Medulla oblongata (tissue), 1 donor: ENCODE measurements at regions not wholly inside any gene's neighbourhood (a gene's known extent, or its start where the extent isn't known, plus 50 kb on each side); places are given as distances from the start of the nearest gene placed in this dataset.
"Not testable (repeated sequence)": the region's sequence is repeated elsewhere in the genome, so short reads cannot be mapped to it uniquely, and the experiment has no call there.

Source experiments
- DNase-seq: peaks from one replicate; pipeline ENCODE4 v3.0.0-alpha.2; 2015; ENCODE audit errors: extremely low spot score

DNA sequence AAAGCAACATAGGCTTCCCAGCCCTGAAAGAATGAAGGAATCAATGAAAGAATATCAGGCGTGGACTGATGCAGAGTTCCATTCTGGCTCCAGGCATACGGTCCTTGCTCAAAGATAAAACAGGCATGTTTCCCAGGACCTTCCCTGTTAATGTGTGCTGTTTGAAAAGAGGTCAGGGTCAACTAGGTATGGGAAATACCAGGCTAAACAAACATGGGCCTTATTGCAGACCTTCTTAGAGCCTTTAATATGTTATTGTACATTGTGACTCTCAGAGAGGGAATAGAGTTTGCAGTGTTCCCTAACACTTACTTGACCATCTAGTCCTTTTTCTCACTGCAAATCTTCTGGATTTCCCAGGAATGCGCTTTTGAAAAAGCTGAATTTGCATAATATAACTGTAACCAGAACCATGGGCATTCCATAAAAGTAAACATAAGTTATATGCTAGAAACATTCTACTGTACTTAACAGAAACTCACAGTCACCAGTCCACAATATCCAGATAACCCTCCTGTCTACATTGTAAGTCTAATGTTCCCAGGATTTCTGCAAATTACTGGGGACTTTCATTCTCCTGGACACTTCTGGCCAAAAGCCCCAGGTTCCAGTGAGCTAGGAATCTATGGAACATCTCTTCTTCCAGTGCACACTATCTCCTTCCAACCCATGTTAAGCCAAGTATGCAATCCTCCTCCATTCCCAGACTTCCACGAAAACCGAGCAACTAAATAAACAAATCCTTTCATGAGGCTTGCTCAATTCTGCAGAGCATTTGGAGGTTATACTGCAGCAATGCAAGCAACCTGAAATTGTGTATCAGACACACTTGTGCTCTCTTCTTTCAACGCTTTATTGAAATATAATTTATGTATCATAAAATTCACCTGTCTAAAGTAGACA is 486.6 kb downstream of the SETD4 start:
- no peak for DNase-seq

GRCh38 chr21:35571910-35572309 is 488.4 kb downstream of the SETD4 start:
- no peak for DNase-seq

DNA sequence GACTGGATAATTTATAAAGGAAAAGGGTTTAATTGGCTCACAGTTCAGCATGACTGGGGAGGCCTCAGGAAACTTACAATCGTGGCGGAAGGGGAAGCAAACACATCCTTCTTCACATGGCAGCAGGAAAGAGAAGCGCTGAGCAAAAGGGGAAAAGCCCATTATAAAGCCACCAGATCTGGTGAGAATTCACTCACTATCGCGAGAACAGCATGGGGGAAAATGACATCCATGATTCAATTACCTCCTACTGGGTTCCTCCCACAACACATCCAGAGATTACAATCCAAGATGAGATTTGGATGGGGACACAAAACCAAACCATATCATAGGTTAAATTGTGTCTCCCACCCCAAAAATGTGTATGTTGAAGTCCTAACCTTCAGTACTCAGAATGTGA is 491.7 kb downstream of the SETD4 start:
- DNase-seq = no peak

DNA sequence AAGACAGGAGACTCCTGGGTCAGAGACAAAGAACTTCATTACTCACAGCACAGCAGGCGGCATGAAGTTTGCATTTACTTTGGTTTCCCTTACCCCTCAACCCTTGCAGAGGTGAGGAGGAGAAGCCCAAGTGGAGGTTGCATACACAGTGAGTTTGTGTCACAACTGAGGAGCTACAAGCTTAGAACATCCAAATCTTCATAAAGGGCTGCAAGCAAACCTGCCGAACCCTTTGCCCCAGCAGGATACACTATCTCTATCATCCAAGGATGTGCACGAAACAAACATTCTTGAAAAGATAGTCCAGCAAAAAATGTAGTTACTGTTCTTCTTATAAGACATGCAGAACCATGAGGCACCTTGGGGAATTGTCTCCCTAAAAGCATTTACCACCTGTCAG is 493.5 kb downstream of the SETD4 start:
- DNase-seq = no peak

- DNase-seq = peak; percentile 5
Observed at GRCh38 chr21:35565204-35565611, 495.1 kb downstream of the SETD4 start.

DNA sequence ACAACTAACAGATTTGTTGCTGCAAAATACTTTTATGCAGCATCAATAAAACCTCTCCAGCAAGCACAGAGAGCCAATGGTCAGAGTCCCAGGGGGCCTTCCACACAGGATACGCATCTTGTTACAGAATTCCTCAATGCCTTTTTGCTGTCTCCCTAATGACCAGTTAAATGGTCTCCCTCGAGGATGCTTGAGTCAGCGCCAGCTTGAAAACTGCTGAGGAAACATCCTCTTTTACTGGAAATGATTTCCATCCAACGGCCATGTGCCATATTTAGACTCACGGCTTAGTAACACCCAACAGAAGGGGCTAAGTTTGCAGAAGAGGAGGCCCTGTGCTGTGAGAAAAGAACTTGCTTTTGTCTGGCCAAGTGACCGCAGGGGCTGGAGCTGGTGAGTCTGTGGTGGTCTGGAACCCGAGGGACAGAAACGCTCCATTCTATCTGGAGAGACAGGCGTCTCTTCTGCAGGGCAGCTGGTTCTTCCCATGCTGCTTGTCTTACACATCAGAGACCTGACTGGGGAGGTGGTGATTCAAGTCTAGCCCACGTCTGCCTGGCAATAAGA is 496.4 kb downstream of the SETD4 start:
- DNase-seq = peak; percentile 30

DNA sequence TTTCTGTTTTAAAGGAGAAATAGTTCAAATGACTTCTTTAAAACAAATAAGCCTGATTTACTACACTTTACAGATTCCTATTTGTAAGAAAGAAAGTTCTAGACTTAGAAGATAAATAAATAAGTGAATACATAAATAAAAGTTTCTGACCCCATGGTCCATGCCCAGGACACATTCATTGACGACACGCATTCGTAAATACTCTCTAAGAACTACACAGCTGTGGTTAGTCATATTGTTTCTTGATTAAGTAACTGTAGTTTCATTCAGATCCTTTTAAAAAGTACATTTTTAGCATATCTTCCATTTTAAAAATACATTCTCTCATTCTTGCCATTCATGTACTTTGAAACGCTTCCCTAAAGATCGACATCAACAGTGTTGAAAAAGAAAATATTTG is 497.4 kb downstream of the SETD4 start:
- no peak for DNase-seq

DNA sequence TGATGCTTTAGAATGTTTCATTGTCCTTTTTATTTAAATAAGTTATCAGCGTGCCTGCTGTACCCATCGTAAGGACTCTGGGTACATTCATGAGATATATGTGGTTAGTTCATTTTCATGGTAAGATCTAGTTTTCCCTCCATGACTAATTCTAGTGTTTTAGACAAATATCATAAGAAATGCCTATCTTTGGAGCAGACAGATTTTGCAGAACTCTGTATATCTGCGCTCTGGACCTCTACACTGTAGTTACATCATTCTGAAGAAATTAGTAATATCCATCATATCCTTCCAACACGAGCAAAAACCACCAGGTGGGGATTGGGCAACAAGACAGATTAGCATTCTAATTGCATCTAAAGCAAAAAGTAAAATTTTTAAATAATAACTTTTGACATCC is 499.2 kb downstream of the SETD4 start:
- no peak for DNase-seq

DNA sequence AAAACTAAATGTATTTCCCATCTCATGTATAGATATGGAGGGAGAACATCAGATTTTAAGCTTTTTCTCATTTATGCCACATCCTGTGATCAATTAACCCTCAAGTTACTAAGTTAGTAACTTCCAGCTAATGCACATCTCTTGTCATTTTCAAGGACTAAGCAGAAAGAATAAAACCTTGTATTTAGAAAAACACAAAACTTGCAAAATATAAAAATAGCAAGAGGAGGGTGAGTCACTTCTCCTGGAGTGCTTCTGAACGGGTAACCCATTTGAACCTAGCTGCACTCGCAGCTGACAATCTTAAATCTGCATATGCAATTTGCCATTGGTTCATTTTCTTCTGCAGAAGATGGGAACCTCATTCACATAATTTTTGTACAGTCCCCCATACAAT is 500.5 kb downstream of the SETD4 start:
- no peak for DNase-seq

DNA sequence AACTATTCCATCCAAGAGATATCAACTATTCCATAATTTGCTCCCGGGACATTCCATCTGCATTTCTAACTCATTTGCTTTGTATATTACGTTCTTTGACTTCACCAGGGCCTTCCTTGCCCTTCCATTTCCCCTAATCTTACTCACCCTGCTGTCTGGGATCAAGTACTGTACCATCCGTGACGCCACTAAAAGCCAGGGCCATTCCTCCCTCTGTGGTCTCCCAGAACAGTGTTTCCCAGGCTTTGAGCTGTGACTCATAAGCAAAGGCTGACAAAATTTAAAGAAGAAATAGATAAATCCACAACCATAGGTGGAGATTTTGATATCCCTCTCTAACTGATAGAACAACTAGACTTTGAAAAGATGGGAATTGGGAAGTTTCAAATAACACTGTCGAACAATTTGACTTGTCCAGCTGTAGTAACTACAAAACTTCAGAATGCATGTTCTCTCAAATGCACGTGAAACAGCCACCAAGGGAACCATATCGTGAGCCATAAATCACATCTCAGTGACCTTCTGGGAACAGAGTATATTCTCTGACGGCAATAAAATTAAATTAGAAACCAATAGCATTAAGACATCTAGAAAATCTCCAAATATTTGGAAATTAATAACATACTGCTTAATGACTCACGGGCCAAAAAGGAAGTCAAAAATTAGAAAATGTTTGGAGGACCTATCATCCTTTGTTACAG is 501.0 kb downstream of the SETD4 start:
- no peak for DNase-seq

DNA sequence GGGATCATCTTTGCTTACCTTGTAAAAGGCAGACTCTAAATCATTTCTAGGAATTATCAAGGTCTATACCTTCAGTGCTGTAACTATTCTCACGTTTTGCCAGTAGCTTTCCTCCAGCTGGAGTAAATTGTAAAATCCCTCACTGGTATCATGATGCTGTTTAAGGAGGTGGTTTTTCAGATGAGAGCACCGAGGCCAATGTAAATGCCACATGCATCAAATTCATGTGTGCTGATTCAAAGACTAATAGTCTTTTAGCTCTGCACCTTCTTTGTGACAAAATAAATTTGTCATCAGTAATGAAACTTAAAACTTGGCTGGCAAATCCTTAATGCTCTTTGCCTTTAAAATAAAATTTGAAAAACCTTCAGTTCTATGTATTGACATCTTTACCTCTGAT is 503.8 kb downstream of the SETD4 start:
- no peak for DNase-seq

- not testable (repeated sequence) for DNase-seq
Observed at GRCh38 chr21:35552483-35552882, 503.4 kb upstream of the RUNX1 start.

- DNase-seq = no peak
Observed at GRCh38 chr21:35548904-35549615, 500.0 kb upstream of the RUNX1 start.

- no peak for DNase-seq
Observed at GRCh38 chr21:35547946-35548774, 499.1 kb upstream of the RUNX1 start.

GRCh38 chr21:35543746-35544145 is 494.6 kb upstream of the RUNX1 start:
- no peak for DNase-seq

- no peak for DNase-seq
Observed at GRCh38 chr21:35540950-35541638, 492.0 kb upstream of the RUNX1 start.

DNA sequence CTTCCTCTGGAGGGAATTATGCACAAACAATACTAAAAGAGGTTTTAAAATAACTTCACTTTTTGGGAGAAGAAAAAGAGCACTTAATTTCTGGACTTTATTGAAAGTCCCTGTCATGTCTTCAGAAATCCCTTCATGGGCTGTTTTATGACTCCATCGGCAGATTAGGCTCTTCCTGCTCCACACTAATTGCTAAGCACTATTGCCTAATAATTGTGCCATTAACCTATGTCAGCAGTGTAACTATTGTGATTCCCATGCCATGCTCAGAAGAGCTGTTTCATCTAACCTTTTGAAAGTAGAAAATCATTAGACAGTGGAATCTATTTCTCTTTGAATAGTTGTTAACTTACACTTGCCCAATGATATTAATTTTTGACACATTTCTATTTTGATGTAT is 489.3 kb upstream of the RUNX1 start:
- no peak for DNase-seq

- DNase-seq = no peak
Observed at GRCh38 chr21:35537604-35538003, 488.5 kb upstream of the RUNX1 start.

DNA sequence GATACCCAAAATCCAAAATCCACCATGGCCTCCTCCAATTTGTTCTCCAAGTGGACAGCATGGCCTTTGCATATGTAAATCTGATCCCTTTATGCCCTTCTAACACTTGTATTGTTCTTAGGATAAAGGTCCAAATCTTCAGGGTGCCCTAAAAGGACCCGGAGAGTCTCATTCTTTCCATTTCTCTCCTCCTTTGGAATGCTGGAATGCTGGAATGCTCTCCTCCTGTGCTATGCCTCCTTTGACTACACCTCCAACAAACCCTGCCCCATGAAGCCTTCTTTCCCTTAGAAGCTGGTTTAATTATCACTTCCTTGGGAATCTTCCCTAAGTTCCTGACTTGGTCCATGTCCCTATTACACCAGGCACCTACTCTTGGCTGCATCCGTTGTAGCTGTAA is 484.8 kb upstream of the RUNX1 start:
- DNase-seq = no peak

DNA sequence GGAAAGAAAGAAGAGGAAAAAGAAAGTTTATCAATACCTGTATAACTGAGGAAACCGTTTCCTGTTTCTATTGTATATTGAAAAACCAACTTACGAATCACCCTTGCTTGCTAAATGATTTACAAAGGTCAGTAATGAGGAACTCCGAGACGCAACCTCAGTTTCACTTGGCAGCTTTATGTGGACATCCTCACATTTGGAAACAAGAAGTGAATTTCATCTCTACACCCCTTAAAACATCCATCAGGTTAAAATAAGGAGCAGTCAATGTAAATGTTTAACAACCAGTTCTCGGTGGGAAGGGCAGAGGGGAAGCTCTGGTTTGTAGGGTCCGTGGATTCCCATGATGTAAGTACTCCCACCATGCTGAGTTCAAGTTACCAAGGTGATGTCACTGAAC is 481.7 kb upstream of the RUNX1 start:
- peak; percentile 66 for DNase-seq
